HG03460 (cell line): ENCODE measurements at regions not wholly inside any gene's neighbourhood (a gene's known extent, or its start where the extent isn't known, plus 50 kb on each side); places are given as distances from the start of the nearest gene placed in this dataset.
"Not testable (repeated sequence)": the region's sequence is repeated elsewhere in the genome, so short reads cannot be mapped to it uniquely, and the experiment has no call there.

Experiments
- ATAC-seq: cut with Tn5 transposase; IDR thresholded peaks from one replicate; pipeline ENCODE4 v1.9.1; 2021; ENCODE audit not compliant: unreplicated experiment

- ATAC-seq = no peak
Measured at GRCh38 chr7:108627476-108628051, 57.9 kb downstream of the DNAJB9 start.

- ATAC-seq = no peak
Measured at GRCh38 chr7:108628678-108629077, 59.0 kb downstream of the DNAJB9 start.

- no peak for ATAC-seq
Measured at GRCh38 chr7:108629651-108630400, 60.2 kb downstream of the DNAJB9 start.

GRCh38 chr7:108634036-108634435 is 64.4 kb downstream of the DNAJB9 start:
- no peak for ATAC-seq

GRCh38 chr7:108634535-108634934 is 64.9 kb downstream of the DNAJB9 start:
- no peak for ATAC-seq

- ATAC-seq = no peak
Measured at GRCh38 chr7:108637049-108637621, 67.5 kb downstream of the DNAJB9 start.

- no peak for ATAC-seq
Measured at GRCh38 chr7:108642126-108642525, 72.5 kb downstream of the DNAJB9 start.

- no peak for ATAC-seq
Measured at GRCh38 chr7:108643136-108643535, 73.5 kb downstream of the DNAJB9 start.

- no peak for ATAC-seq
Measured at GRCh38 chr7:108648989-108649388, 79.3 kb downstream of the DNAJB9 start.

GRCh38 chr7:108650467-108650866 is 80.8 kb downstream of the DNAJB9 start:
- no peak for ATAC-seq

- no peak for ATAC-seq
Measured at GRCh38 chr7:108652886-108653285, 83.2 kb downstream of the DNAJB9 start.

- ATAC-seq = no peak
Measured at GRCh38 chr7:108653526-108653925, 83.9 kb downstream of the DNAJB9 start.

GRCh38 chr7:108657140-108657726 is 87.6 kb downstream of the DNAJB9 start:
- ATAC-seq = not testable (repeated sequence)

GRCh38 chr7:108659261-108659660 is 89.6 kb downstream of the DNAJB9 start:
- no peak for ATAC-seq

- no peak for ATAC-seq
Measured at GRCh38 chr7:108659867-108660266, 90.2 kb downstream of the DNAJB9 start.

GRCh38 chr7:108660465-108660864 is 90.8 kb downstream of the DNAJB9 start:
- ATAC-seq = no peak

GRCh38 chr7:108662783-108663362 is 93.2 kb downstream of the DNAJB9 start:
- ATAC-seq = no peak

GRCh38 chr7:108663701-108664100 is 94.0 kb downstream of the DNAJB9 start:
- no peak for ATAC-seq

- ATAC-seq = no peak
Measured at GRCh38 chr7:108667216-108667615, 97.5 kb downstream of the DNAJB9 start.

GRCh38 chr7:108669958-108670357 is 100.3 kb downstream of the DNAJB9 start:
- no peak for ATAC-seq

- ATAC-seq = not testable (repeated sequence)
Measured at GRCh38 chr7:108673699-108674098, 104.0 kb downstream of the DNAJB9 start.

GRCh38 chr7:108684629-108685028 is 115.0 kb downstream of the DNAJB9 start:
- ATAC-seq = no peak
